KMS-11 (cell line): ENCODE measurements at regions not wholly inside any gene's neighbourhood (a gene's known extent, or its start where the extent isn't known, plus 50 kb on each side); places are given as distances from the start of the nearest gene placed in this dataset.

ENCODE experiments used
- H2AFZ ChIP-seq: fragments of 200-600 bp; sonication (generic); 2 replicates; pipeline ENCODE4 v1.6.1; 2016; ENCODE audit warnings: antibody characterized with exemption, mixed run types, low read depth
- H3K27ac ChIP-seq: fragments of 200-600 bp; sonication (generic); 2 replicates; pipeline ENCODE4 v1.6.1; 2016; ENCODE audit warnings: mild to moderate bottlenecking, mixed run types
- H3K27me3 ChIP-seq: fragments of 200-600 bp; sonication (generic); 2 replicates; pipeline ENCODE4 v1.6.1; 2017; ENCODE audit warnings: mild to moderate bottlenecking, low read depth, mixed run types, moderate library complexity; ENCODE audit not compliant: insufficient read depth
- H3K36me3 ChIP-seq: fragments of 200-600 bp; sonication (generic); 2 replicates; pipeline ENCODE4 v1.6.1; 2017; ENCODE audit warnings: mild to moderate bottlenecking, mixed run types; ENCODE audit not compliant: insufficient read depth
- H3K4me1 ChIP-seq: fragments of 200-600 bp; sonication (generic); 2 replicates; pipeline ENCODE4 v1.6.1; 2016; ENCODE audit warnings: mild to moderate bottlenecking, low read depth, mixed run types; ENCODE audit not compliant: poor library complexity, severe bottlenecking
- H3K4me2 ChIP-seq: fragments of 200-600 bp; sonication (generic); 2 replicates; pipeline ENCODE4 v1.7.0; 2016; ENCODE audit warnings: mild to moderate bottlenecking, mixed run types
- H3K4me3 ChIP-seq: fragments of 200-600 bp; sonication (generic); IDR thresholded peaks from 2 replicates; pipeline ENCODE4 v1.6.1; 2017; ENCODE audit warnings: low read depth, low read length, mixed read lengths; ENCODE audit not compliant: insufficient read depth
- H3K79me2 ChIP-seq: fragments of 200-600 bp; sonication (generic); 2 replicates; pipeline ENCODE4 v1.6.1; 2016; ENCODE audit warnings: low read depth, mixed run types; ENCODE audit not compliant: insufficient read depth
- H3K9ac ChIP-seq: fragments of 200-600 bp; sonication (generic); 2 replicates; pipeline ENCODE4 v1.6.1; 2016; ENCODE audit warnings: mild to moderate bottlenecking, mixed run types
- H4K20me1 ChIP-seq: fragments of 200-600 bp; sonication (generic); 2 replicates; pipeline ENCODE4 v1.6.1; 2016; ENCODE audit warnings: mild to moderate bottlenecking, mixed run types; ENCODE audit not compliant: insufficient read depth
- TF ChIP-seq, protein P1 (sequence below): fragments of 200-600 bp; sonication (generic); conservative IDR thresholded peaks from 2 replicates; pipeline ENCODE4 v1.6.1; 2017; ENCODE audit warnings: low read depth, mild to moderate bottlenecking, antibody characterized with exemption, low read length, moderate library complexity, mixed read lengths

DNA sequence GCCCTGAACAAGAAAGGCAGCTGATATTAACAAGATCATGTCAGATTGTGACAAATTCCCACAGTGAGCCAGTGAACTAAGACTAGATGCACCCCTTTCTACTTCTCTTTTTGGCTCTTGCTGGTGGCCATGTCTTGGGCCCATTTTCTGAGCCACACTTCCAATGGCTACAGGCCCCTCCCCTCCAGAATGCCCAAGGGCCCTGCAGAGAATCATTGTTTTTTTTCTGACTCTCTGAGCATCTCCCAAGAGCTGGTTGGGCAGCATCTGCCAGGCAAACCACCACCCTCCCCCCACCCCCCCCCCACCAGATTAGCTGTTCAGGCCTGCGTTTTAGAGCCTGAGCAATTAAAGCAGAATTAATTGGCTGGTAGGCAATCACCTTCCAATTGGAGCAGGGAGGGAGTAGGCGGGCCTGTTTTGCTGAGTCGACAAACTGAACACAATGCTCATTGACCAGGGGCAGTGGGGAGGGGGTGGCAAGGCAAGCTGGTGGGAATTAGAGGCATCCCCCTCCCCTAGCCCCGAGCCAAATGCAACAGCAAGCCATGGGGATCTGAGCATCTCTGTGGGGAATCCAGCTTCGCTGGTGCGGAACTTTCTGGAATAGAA is 541.4 kb downstream of the MN1 start:
- no peaks in the 10 kb centered on the region; the same call in 1 of the 2 replicates for H3K27me3 ChIP-seq
- no peak overlapping the region for H3K4me3 ChIP-seq
- H3K79me2 ChIP-seq = no peaks in the 10 kb centered on the region
- H3K4me1 ChIP-seq = no peaks in the 10 kb centered on the region
- H3K27ac ChIP-seq = no peak overlapping the region
- H3K4me2 ChIP-seq = no peak overlapping the region
- no peak overlapping the region for H3K9ac ChIP-seq
- H4K20me1 ChIP-seq = no peaks in the 10 kb centered on the region
- no peak overlapping the region for H2AFZ ChIP-seq
- H3K36me3 ChIP-seq = no peaks in the 10 kb centered on the region
- TF ChIP-seq, protein P1, sequence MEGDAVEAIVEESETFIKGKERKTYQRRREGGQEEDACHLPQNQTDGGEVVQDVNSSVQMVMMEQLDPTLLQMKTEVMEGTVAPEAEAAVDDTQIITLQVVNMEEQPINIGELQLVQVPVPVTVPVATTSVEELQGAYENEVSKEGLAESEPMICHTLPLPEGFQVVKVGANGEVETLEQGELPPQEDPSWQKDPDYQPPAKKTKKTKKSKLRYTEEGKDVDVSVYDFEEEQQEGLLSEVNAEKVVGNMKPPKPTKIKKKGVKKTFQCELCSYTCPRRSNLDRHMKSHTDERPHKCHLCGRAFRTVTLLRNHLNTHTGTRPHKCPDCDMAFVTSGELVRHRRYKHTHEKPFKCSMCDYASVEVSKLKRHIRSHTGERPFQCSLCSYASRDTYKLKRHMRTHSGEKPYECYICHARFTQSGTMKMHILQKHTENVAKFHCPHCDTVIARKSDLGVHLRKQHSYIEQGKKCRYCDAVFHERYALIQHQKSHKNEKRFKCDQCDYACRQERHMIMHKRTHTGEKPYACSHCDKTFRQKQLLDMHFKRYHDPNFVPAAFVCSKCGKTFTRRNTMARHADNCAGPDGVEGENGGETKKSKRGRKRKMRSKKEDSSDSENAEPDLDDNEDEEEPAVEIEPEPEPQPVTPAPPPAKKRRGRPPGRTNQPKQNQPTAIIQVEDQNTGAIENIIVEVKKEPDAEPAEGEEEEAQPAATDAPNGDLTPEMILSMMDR = no peak

DNA sequence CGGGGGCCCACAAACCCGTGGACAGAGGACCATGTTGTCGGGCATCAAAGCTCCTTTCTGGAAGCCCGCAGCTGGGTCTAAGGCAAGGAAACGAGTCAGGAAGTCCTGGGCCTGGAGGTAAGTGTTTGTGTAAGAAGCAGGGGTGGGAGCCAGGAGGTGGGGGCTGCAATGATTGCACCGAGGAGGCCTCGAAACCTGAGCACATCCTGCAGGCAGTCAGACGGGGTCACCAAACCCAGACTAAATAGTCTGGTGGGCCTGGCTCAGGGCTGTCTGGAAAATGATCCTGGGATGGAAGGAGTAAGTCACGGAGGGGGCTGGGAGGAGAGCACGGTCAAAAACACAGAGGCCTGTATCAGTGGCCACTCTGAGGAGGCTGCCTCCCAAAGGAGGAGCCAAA is 539.2 kb downstream of the MN1 start:
- no peak overlapping the region for H3K4me2 ChIP-seq
- no peaks in the 10 kb centered on the region for H3K79me2 ChIP-seq
- no peak overlapping the region for H3K4me3 ChIP-seq
- H3K36me3 ChIP-seq = no peaks in the 10 kb centered on the region
- H3K27me3 ChIP-seq = no peaks in the 10 kb centered on the region; the same call in 1 of the 2 replicates
- TF ChIP-seq, protein P1 = no peak
- no peaks in the 10 kb centered on the region for H4K20me1 ChIP-seq
- H3K27ac ChIP-seq = no peak overlapping the region
- H3K9ac ChIP-seq = no peak overlapping the region
- H3K4me1 ChIP-seq = no peaks in the 10 kb centered on the region
- H2AFZ ChIP-seq = no peak overlapping the region

DNA sequence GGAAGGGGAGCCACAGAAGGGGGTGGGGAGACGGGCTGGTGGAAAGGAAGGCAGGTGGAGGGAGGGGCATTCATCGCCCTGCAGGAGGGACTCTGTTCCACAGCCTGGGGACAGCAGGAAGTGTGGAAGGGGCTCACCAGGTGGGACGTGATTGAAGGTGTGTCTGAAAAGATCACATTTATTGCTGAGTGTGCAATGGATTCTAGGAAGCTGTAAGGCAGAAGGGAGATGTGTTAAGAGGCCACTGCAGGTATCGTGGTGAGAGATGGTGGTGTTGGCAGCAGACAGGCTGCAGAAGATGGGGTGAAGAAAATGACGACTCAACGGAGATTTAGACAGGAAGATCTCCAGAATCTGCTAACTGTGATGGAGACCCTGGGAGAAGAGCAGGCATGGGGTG is 537.4 kb downstream of the MN1 start:
- Histone ChIP-seq H3K79me2 (no peaks in the 10 kb centered on the region), H3K36me3 (no peaks in the 10 kb centered on the region), H3K4me2 (no peak overlapping the region), H3K9ac (no peak overlapping the region), H3K4me1 (no peaks in the 10 kb centered on the region), H4K20me1 (no peaks in the 10 kb centered on the region), H2AFZ (no peak overlapping the region), H3K27me3 (no peaks in the 10 kb centered on the region; the same call in 1 of the 2 replicates), H3K27ac (no peak overlapping the region), H3K4me3 (no peak overlapping the region)
- TF ChIP-seq, protein P1 = no peak

DNA sequence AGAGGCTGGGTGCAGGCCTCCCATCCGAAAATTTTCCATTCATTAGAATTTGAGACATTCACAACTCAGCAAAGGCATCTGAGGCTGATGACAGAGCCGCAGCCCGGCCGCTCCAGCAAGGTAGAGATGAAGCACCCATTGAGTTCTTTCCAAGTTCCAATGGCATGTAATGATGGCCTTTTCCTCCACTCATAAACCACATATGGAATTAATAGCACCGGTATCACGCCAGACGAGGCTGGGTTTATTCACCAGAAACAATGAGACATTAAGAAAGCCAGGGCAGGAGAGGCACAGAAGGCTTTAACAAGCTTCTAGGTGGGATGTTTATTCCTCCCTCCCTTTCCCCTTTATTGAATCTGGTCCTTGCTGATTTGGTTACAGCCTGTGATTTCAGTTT is 534.4 kb downstream of the MN1 start:
- Histone ChIP-seq H4K20me1 (no peaks in the 10 kb centered on the region), H3K4me2 (no peak overlapping the region), H3K36me3 (no peaks in the 10 kb centered on the region), H3K4me3 (no peak overlapping the region), H2AFZ (no peak overlapping the region), H3K4me1 (no peaks in the 10 kb centered on the region), H3K9ac (no peak overlapping the region), H3K27ac (no peak overlapping the region), H3K27me3 (no peaks in the 10 kb centered on the region; the same call in 1 of the 2 replicates), H3K79me2 (no peaks in the 10 kb centered on the region)
- TF ChIP-seq, protein P1 = no peak
